ENCODE measurements at regions not wholly inside any gene's neighbourhood (a gene's known extent, or its start where the extent isn't known, plus 50 kb on each side); places are given as distances from the start of the nearest gene placed in this dataset.

DNA sequence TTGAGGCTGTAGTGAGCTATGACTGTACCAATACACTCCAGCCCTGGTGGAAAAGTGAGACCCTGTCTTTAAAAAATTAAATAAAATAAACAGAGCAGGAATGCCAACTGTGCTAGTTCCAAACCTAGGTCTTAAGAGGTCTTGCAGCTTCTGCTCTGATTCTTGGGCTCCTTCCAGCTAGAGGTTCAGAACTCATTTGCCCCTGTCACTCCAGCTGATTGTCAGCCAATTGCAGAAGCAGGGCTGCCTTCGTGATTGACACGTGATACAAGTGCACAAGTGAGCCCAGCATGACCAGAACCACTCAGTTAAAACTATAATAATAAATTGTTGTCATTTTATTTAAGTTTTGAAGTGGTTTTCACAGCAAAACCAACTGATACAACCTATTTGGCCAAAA is 298.4 kb downstream of the USP25 start:
- TF ChIP-seq POLR2AphosphoS5 (IDR thresholded peaks at IDR 0.05; ENCODE audit: borderline replicate concordance, low read depth, low read length) (no peak), EZH2 (IDR thresholded peaks at IDR 0.05) (no peak), FOXP2 (optimal IDR thresholded peaks at IDR 0.05; ENCODE audit: control extremely low read depth, extremely low read length, insufficient read depth) (no peak)

All from SK-N-MC (cell line).